IPS-18c (cell line): ENCODE measurements at regions not wholly inside any gene's neighbourhood (a gene's known extent, or its start where the extent isn't known, plus 50 kb on each side); places are given as distances from the start of the nearest gene placed in this dataset.

Source experiments
- H3K4me3 ChIP-seq: 2 replicates; pipeline ENCODE4 v1.7.0; 2013; ENCODE audit warnings: low read depth, mild to moderate bottlenecking, low read length, moderate library complexity; ENCODE audit not compliant: insufficient read depth
- H3K9me3 ChIP-seq: one replicate; pipeline ENCODE4 v1.6.1; 2013; ENCODE audit warnings: mild to moderate bottlenecking, low read length, moderate library complexity; ENCODE audit not compliant: control insufficient read depth, insufficient read depth

DNA sequence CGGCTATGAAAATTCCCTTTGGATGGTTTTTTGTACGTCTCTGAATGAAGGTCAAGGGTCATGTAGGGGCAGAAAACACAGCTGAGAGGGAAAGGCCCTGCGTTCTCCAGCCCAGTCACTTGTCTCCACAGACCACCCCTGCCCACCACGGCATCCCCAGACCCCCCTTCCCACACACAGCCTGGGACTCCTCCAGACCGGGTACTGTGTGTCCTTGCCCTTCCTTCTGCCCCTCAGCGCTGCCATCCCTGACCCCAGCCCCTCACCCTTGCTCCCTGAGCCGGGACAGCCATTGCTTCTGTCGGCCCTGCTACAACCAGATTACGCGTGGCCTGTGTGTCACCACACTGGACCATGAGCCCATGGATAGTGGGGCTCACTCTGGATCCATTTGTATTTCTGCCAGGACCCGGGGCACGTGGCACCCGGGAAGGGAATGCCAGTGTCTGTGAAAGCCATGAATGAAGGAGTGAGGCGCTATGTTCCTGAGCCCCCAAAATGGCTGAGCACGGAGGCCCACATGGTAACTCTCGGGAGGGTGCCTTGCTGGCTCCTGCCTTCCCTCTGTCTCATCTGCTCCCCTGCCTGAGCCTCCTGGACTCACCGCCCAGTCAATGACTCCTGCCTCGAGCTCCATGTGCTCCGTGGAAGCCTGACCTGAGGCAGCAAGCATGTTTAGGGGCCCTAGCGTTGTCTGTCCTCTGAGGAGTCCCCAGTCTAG lies 139.1 kb upstream of the FOXF1 start:
- Histone ChIP-seq H3K9me3 (peaks cover 3% of the 10 kb centered on the region), H3K4me3 (no peak overlapping the region)

DNA sequence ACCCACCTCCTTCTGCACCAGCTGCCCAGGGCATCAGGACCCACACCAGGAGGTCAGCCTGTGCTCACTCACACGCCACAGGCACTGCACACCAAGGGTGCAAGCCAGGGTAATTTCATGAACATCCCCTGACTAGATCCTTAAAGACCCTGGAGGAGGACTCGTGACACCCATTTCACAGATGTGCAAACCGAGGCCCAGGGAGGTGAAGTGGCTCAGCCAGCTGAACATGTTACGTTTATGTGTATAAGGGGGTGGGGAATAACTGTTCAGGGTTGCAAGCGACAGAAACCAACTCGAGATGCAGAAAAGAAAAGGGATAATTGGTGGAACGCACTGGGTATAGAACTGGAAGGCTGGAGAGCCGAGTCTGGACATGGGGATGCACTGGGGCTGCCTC lies 138.1 kb upstream of the FOXF1 start:
- no peak overlapping the region for H3K4me3 ChIP-seq
- peaks cover 3% of the 10 kb centered on the region for H3K9me3 ChIP-seq

DNA sequence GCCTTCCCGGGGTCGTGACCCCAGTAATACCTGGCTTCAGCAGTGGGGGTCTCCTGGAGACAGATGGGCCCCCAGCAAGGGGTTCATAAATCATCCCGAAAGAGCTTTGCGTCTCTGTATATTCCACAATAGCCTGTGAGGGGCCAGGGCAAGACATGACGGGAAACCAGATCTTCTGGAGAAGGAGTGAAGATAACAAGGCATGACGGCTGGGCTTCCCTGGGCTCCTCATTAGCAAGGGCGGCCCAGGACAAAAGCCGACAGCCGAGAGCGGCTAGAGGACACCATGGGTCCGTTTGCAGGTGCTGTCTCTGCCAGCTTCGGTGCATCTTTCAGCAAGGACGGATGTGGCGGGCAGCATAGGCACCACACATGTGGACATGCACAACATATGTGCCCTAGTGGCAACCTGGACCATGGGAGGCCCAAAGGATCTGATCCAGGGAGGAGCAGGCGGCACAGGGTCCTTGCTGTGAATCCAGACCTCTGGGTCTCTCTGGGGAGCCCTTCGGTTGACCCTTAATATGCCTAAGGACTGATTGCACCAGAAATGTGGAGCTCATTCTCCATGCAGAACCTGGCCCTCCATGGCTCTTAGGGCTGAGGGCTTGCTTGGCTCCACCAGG lies 136.9 kb upstream of the FOXF1 start:
- Histone ChIP-seq H3K4me3 (no peak overlapping the region), H3K9me3 (peaks cover 3% of the 10 kb centered on the region)

DNA sequence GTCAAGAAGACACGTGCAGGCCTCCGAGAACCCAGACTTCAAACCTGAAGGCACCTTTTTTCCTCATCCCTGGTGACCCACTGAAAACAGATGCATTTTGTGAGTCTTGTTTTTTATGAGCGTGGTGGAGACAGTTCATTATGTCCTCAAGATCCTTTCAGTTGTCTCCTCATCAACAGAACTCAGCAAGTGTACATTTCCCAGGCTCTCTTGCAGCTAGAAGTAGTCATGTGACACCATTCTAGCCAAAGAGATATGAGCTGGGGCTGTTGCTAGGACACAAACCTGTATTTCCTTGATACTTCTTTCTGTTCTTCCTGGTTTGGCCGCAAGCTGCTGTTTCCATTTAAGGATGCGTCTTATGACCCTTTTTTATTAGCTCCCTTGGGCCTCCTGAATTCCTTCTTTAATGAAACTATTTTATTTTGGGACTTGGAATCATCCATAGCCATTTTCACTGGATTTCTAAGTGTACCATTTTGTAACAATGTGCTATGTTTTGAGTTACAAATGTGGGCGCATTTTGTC lies 135.7 kb upstream of the FOXF1 start:
- Histone ChIP-seq H3K4me3 (no peak overlapping the region), H3K9me3 (peaks cover 3% of the 10 kb centered on the region)

DNA sequence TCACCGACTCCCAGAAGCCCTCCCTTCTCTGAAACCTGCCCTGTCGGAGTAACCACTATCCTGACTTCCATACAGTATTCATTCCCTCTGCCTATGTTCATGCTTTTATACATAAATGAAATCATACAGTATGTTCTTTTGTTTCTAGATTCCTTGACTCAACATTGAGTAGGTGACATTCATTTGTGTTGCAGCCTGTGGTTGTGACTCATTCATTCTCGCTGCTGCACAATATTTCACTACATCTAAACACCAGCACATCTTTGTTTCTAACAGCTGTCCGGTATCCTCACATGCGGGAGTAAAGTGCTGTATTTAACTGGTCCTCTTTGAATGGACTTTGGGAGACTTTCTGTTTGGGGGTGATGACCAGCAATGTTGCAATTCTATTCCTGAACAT lies 135.0 kb upstream of the FOXF1 start:
- peaks cover 3% of the 10 kb centered on the region for H3K9me3 ChIP-seq
- no peak overlapping the region for H3K4me3 ChIP-seq

DNA sequence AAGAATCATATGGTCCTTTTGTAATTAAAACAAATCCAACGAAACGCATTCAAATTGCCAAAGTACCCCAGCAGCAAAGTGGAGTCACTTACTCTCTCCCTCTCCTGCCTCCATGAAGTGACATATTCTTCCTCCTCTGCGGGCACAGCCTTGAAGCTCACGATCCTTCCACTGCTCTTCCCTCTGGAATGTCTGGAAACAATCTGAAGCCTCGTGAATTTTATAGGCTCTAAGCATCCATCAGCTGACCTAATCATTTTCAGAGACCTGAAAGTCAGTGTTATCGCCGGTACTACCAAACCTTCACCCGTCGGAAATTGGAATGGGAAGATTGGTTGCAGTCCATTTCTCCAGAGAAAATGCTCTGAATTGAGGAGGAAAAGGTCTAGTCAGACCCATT lies 134.5 kb upstream of the FOXF1 start:
- peaks cover 3% of the 10 kb centered on the region for H3K9me3 ChIP-seq

DNA sequence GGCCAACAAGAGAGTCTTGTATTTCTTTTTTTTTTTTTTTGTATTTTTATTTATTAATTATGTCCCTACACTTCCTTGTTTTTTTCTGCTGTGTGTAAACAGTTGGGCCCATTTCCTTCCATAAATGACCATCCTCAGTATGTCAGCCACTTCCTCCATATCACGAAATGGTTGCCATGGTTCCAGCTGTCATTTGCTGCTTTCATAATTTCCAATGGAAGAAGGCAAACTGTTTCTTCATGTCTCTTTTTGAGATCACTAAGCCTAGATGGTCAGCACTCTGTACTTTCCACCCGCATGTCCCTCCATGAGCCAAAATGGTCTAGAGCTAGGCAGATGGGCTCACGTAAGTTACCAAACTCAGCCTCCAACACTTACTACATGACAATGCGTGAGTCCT lies 133.5 kb upstream of the FOXF1 start:
- H3K4me3 ChIP-seq: no peak overlapping the region
- peaks cover 3% of the 10 kb centered on the region for H3K9me3 ChIP-seq

More for the DNA sequence above, 134.5 kb upstream of the FOXF1 start:
- no peak overlapping the region for H3K4me3 ChIP-seq

DNA sequence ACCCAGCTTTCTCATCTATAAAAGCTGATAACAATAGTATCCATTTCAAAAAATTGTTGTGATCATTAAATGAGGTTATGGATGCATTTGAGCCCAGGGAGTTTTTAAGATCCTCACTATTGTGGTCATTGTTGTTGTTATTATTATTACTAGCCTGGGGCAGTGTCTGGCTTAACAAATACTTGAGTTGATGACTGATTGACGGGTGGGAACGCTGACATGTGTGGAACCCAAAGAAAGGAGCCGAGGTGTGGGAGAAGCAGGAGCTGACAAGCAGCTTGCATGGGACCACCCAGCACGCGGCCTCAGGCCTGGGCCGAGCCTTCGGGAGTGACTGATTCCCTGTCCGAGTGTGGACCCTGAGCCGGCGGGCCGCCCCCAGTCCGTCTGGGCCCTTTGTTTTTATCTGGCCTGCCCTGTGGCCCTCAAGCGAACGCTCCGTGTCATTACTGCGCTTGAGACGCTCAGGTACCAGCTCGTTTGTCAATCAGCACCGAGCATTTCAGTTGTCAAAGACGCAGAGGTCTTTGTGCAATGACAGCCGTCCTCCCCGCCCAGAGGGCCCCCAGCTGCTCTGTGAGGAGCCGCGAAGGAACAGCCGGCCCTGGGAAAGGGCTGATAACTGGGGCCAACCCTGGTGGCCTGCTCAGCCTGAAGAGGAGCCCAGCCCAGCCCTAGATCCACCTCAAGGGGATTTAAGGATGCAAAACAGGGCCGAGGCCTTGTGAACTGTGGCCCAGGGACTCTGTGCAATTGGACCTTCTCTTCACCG lies 132.9 kb upstream of the FOXF1 start:
- Histone ChIP-seq H3K9me3 (peaks cover 3% of the 10 kb centered on the region), H3K4me3 (no peak overlapping the region)

DNA sequence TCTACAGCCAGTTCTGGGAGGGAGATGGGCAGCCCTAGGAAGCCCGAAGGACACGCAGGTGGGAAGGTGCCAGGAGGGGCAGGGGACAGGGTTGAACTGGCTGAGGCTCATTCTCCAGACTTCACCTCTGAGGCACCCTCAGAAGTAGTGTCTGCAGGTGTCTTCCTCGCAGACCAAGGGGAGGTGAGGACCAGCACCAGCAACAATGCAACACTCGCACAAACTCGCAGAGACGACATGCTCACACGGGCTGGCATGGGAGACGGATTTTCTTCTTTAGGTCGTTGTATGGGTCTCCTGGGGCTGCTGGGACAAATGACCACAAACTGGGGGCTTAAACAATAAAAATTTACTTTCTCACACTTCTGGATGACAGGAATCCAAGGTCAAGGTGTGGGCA lies 132.2 kb upstream of the FOXF1 start:
- Histone ChIP-seq H3K4me3 (no peak overlapping the region), H3K9me3 (peaks cover 3% of the 10 kb centered on the region)

DNA sequence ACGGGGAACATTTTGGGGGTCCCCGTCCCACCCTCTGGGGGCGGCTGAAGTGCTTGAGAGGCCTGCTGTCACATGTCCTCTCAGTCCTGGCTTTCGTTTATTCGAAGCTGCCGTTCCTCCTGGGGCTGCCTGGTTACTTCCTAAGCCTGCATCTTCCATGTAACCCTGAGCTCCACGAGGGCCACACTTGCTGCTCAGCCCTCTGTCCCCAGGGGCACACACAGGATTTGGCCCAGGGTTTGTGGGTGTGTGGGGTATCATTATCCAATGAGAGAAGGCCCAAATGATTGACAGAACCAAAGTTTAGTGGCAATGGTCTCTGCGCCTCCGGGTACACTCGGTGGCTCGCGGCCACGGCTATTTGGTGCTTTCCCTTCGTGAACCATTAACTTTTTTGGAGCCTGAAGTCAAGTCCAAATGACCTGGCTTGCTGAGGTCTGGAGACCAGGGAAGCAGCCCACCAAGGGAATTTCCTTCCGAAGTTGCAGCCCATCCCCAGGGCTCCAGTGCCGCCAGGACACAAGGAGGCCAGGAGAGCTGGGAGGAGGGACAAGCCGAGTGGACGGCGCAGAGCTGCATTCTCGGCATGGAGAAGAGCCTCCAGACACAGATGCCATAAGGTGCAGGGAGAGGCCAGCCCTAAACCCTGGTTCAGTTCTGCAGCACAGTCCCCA lies 131.4 kb upstream of the FOXF1 start:
- Histone ChIP-seq H3K4me3 (no peak overlapping the region), H3K9me3 (peaks cover 3% of the 10 kb centered on the region)

DNA sequence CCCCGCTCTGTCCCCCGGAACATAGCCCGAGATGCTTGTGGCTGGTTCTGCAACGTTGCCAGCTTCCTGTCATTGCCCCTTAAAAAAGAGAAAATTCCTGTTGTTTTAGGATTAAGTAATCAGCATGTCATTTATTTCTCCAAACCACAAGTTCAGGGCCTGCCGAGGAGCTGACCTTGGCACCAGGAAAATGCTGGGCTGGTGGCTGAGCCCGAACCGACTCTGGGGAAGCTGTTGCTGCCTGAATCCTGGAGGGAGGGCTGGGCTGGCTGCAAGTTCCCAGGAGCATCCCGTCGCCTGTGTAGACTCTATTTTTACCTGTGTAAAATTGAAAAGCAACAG lies 130.9 kb upstream of the FOXF1 start:
- Histone ChIP-seq H3K4me3 (no peak overlapping the region), H3K9me3 (no peaks in the 10 kb centered on the region)

DNA sequence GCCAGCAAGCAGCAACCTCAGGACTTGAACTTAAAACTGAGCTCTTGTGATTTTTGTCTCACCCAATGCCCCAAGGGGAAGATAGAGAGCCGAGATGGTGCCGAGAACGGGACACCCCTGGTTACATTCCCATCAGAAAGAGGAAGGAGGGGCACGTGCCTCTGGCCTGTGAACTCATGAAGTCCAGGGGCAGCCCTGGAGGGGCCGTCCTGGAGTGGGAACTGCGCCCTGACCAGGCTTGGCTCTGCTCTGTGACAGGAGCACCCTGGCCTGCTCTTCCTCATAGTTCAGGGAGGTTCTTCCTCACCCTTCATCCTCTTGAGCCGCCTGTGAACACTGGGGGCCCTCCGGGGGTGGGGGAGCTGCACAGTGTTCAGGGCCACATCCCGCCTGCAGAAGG lies 130.3 kb upstream of the FOXF1 start:
- Histone ChIP-seq H3K4me3 (no peak overlapping the region), H3K9me3 (no peaks in the 10 kb centered on the region)

DNA sequence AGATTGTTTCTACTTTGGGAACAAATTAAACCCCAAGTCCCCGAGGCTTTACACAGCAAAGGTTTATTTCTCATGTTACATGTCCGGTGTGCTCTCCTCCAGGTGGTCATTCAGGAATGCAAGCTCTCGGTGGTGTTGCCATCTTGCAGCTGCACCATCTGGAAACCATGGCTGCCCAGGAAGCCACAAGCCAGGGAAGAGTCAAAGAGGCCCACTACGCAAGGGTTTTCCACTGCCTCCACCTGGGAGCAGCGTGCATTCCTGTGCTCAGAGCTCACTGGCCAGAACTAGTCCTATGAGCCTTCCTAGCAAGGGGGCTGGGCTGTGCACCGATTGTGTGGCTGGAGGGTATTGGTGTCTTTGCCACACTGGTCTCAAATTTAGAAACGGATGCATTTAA lies 128.8 kb upstream of the FOXF1 start:
- no peak overlapping the region for H3K4me3 ChIP-seq
- no peaks in the 10 kb centered on the region for H3K9me3 ChIP-seq

DNA sequence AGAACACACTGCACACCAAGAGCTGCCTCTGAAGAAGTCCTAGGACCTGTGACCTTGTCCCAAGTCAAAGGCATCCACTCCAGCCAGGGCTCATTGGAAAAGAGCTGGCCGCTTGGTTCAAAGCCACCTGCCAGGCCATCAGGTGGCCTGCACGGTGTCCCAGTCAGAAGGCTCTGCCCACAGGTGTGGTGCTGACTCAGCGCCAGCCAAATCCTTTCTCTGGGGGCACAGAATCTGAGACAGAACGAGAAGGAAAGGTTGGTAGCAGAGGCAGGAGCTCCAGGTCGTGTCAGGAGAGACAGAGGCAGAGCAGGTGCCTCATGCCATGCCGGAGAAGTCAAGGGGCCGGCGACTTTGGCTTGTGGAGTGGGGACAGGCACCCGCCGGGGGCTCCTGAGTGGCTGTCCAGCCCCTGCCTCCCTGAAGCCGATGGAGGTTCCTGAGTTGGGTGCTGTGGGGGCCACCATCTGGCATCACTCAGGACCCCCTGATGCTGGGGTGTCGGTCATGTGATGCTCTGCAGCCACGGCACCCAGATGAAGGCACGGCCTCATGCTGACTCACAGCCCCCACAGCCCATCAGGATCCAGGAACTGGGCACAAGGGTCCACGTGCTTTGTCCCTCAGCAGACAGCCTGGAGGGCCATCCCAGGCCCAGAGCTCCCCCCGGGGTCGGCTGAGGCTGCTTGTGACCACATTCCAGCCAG lies 128.1 kb upstream of the FOXF1 start:
- no peak overlapping the region for H3K4me3 ChIP-seq

DNA sequence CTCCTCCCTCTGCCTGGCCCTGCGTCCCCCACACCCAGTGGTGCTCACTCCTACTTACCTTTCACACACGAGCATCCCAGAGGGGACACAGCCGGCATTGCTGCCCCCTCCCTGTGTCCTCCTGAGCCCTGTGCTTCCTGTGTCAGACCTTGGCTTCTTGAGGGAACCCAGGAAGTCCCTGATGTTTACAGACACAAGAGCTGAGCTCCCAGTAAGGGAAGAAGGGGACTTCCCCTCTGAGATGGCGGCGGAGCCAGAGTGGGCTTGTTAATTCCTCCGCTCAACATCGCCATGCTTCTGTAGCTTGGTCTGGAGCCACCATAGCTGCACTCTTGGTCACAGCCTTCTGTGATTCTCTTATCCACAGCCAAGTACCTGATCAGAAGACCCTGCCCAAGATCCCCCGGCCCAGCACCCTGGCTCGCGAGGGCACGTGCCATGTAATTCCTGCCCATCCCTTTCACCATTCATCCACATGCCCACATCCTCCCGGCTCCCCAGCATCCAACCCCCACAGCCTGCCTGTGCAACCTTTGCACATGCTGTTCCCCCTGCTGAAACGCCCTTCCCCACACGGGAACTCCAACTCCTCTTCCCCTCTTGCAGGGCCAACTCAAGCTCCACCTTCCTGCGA lies 127.4 kb upstream of the FOXF1 start:
- H3K4me3 ChIP-seq: no peak overlapping the region

More for the DNA sequence above, 128.1 kb upstream of the FOXF1 start:
- no peaks in the 10 kb centered on the region for H3K9me3 ChIP-seq

DNA sequence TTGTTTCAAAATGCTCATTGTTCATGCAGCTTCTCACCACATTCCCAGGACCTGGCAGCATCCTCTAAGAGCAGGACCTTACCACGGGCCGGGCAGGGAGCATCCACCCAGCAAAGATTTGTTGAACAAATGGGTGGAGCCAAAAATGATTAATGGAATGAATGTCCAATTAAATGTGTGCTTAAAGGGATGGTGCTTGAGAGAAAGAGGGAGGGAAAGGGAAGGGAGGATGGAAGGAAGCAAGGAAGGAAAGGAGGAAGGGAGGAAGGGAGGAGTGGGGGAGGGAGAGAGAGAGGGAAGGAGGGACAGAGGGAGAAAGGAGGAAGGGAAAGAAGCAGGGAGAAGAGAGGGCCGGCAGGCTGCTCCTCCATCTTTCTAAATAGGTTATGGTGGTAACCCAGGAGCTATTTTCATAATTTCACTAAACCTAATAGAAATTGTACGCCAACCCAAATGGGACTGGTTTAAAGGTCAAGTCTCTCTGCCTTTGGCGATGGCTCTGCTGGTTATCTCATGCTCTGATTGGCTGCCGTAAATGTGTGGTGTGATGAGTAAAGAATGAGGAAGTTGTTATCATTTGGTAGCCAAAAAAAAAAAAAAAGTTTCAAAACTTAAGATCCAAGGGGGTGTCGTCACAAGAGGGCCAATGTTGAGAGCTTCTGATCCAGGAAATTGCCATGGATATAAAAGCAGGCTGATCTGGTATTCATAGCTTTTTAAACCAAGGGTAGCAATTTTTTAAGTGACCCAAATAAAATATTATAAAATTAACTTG lies 126.7 kb upstream of the FOXF1 start:
- H3K9me3 ChIP-seq: no peaks in the 10 kb centered on the region
- no peak overlapping the region for H3K4me3 ChIP-seq

More for the DNA sequence above, 127.4 kb upstream of the FOXF1 start:
- no peaks in the 10 kb centered on the region for H3K9me3 ChIP-seq
